IMR-90 (cell line): ENCODE measurements at regions not wholly inside any gene's neighbourhood (a gene's known extent, or its start where the extent isn't known, plus 50 kb on each side); places are given as distances from the start of the nearest gene placed in this dataset.

ENCODE experiments used
- ATAC-seq: fragments of 200-7000 bp; cut with Tn5 transposase; 2 replicates; pipeline ENCODE4 v1.9.1; 2020; ENCODE audit warnings: low read depth, mild to moderate bottlenecking, moderate library complexity
- BruUV-seq: library from RNA; stranded (reverse); fragments of 400-500 nt; replicated peaks from 2 replicates; lab custom pipeline; 2021; lab: Mats Ljungman, UMichigan
- CTCF ChIA-PET: fragments of 300-600 bp; formaldehyde crosslinking; extraction: SDS; loops from one replicate; lab custom pipeline; 2021; ENCODE audit warnings: antibody characterized with exemption; lab: Yijun Ruan, JAX
- POLR2A ChIA-PET: fragments of 300-600 bp; sonication (Branson Sonifier 250); formaldehyde crosslinking; loops from one replicate; lab custom pipeline; 2022; ENCODE audit warnings: antibody characterized with exemption; ENCODE audit not compliant: unreplicated experiment; lab: Charles Lee
- DNase-seq: peaks from one replicate; pipeline ENCODE4 v3.0.0; 2013
- H2AFZ ChIP-seq: replicated peaks from 2 replicates; pipeline ENCODE3; 2013; ENCODE audit warnings: low read length, mild to moderate bottlenecking; ENCODE audit not compliant: poor library complexity
- H2AK5ac ChIP-seq: 2 replicates; pipeline ENCODE4 v1.6.1; 2013; ENCODE audit warnings: low read depth, low read length, inconsistent platforms
- H2AK9ac ChIP-seq: replicated peaks from 2 replicates; pipeline ENCODE3; 2013; ENCODE audit warnings: mild to moderate bottlenecking, low read depth, low read length, moderate library complexity; ENCODE audit not compliant: poor library complexity
- H2BK120ac ChIP-seq: 2 replicates; pipeline ENCODE4 v1.6.1; 2013; ENCODE audit warnings: low read depth, low read length, inconsistent platforms
- H2BK15ac ChIP-seq: 3 replicates; pipeline ENCODE4 v1.6.1; 2013; ENCODE audit warnings: low read depth, low read length, inconsistent platforms
- H2BK20ac ChIP-seq: 2 replicates; pipeline ENCODE4 v1.6.1; 2013; ENCODE audit warnings: low read depth, mild to moderate bottlenecking, inconsistent platforms, low read length, moderate library complexity
- H2BK5ac ChIP-seq: 2 replicates; pipeline ENCODE4 v1.6.1; 2013; ENCODE audit warnings: mild to moderate bottlenecking, low read depth, low read length, inconsistent platforms; ENCODE audit not compliant: poor library complexity, severe bottlenecking
- H3K14ac ChIP-seq: replicated peaks from 2 replicates; pipeline ENCODE4 v1.6.1; 2013; ENCODE audit warnings: low read depth, low read length, inconsistent platforms
- H3K18ac ChIP-seq: 2 replicates; pipeline ENCODE4 v1.6.1; 2013; ENCODE audit warnings: low read depth, low read length, control low read depth
- H3K23ac ChIP-seq: 2 replicates; pipeline ENCODE4 v1.6.1; 2013; ENCODE audit warnings: low read depth, low read length, inconsistent platforms
- H3K27ac ChIP-seq: 2 replicates; pipeline ENCODE4 v1.5.1; 2013; ENCODE audit warnings: mild to moderate bottlenecking, control low read depth, low read length; ENCODE audit not compliant: insufficient read depth
- H3K27me3 ChIP-seq: 2 replicates; pipeline ENCODE4 v1.6.1; 2013; ENCODE audit warnings: low read length; ENCODE audit not compliant: control insufficient read depth, insufficient read depth
- H3K36me3 ChIP-seq: 2 replicates; pipeline ENCODE4 v1.6.1; 2013; ENCODE audit warnings: low read length, mixed read lengths; ENCODE audit not compliant: control insufficient read depth, insufficient read depth
- H3K4ac ChIP-seq: 2 replicates; pipeline ENCODE4 v1.6.1; 2013; ENCODE audit warnings: low read depth, low read length, inconsistent platforms
- H3K4me1 ChIP-seq: 2 replicates; pipeline ENCODE4 v1.6.1; 2013; ENCODE audit warnings: low read length, mixed read lengths; ENCODE audit not compliant: control insufficient read depth, insufficient read depth
- H3K4me2 ChIP-seq: 2 replicates; pipeline ENCODE4 v1.6.1; 2013; ENCODE audit warnings: low read depth, mild to moderate bottlenecking, control low read depth, low read length, moderate library complexity
- H3K4me3 ChIP-seq: 2 replicates; pipeline ENCODE4 v1.5.1; 2013; ENCODE audit warnings: low read depth, mild to moderate bottlenecking, control low read depth, low read length, moderate library complexity; ENCODE audit not compliant: insufficient read depth
- H3K56ac ChIP-seq: 2 replicates; pipeline ENCODE4 v1.6.1; 2013; ENCODE audit warnings: low read length, inconsistent platforms; ENCODE audit not compliant: insufficient read depth; ENCODE audit errors: extremely low read depth
- H3K79me1 ChIP-seq, 2 experiments: 2 replicates each; pipeline ENCODE4 v1.6.1; 2013; ENCODE audit warnings: low read length in 2 of 2, inconsistent platforms in 1 of 2, low read depth in 1 of 2
- H3K9ac ChIP-seq: 2 replicates; pipeline ENCODE4 v1.6.1; 2013; ENCODE audit warnings: low read depth, low read length, control low read depth
- H3K9me1 ChIP-seq: 2 replicates; pipeline ENCODE4 v1.6.1; 2013; ENCODE audit warnings: low read length, inconsistent platforms; ENCODE audit not compliant: insufficient read depth
- H3K9me3 ChIP-seq: 2 replicates; pipeline ENCODE4 v1.6.1; 2013; ENCODE audit warnings: low read length; ENCODE audit not compliant: control insufficient read depth, insufficient read depth
- H4K20me1 ChIP-seq: 2 replicates; pipeline ENCODE4 v1.6.1; 2013; ENCODE audit warnings: low read length, inconsistent platforms; ENCODE audit not compliant: insufficient read depth
- H4K5ac ChIP-seq: 2 replicates; pipeline ENCODE4 v1.6.1; 2013; ENCODE audit warnings: mild to moderate bottlenecking, low read depth, low read length, control low read depth
- H4K8ac ChIP-seq, 2 experiments: 2 replicates each; pipeline ENCODE4 v1.6.1; 2013; ENCODE audit warnings: low read depth in 2 of 2, low read length in 2 of 2, control low read depth in 1 of 2, inconsistent platforms in 1 of 2
- H4K91ac ChIP-seq: 2 replicates; pipeline ENCODE4 v1.6.1; 2013; ENCODE audit warnings: low read depth, low read length, inconsistent platforms; ENCODE audit not compliant: insufficient read depth
- BHLHE40 ChIP-seq: fragments of 150-350 bp; IDR thresholded peaks from 2 replicates; pipeline ENCODE4 v1.6.1; 2016; ENCODE audit warnings: mild to moderate bottlenecking, low read depth, low read length
- CEBPB ChIP-seq: IDR thresholded peaks from 2 replicates; pipeline ENCODE4 v1.6.1; 2012; ENCODE audit warnings: low read depth, low read length, improper control_type of control experiment
- CHD1 ChIP-seq: IDR thresholded peaks from 2 replicates; pipeline ENCODE4 v1.6.1; 2012; ENCODE audit warnings: low read depth, low read length, improper control_type of control experiment
- FOS ChIP-seq: fragments of 150-350 bp; IDR thresholded peaks from 2 replicates; pipeline ENCODE4 v1.6.1; 2016; ENCODE audit warnings: low read depth, low read length
- MXI1 ChIP-seq: IDR thresholded peaks from 2 replicates; pipeline ENCODE4 v1.6.1; 2012; ENCODE audit warnings: low read depth, mild to moderate bottlenecking, low read length, moderate library complexity, borderline replicate concordance
- NFE2L2 ChIP-seq: fragments of 150-350 bp; IDR thresholded peaks from 2 replicates; pipeline ENCODE4 v1.6.1; 2016; ENCODE audit warnings: low read depth, mild to moderate bottlenecking, low read length
- POLR2A ChIP-seq: IDR thresholded peaks from 2 replicates; pipeline ENCODE4 v1.6.1; 2012; ENCODE audit warnings: mild to moderate bottlenecking, low read depth, low read length
- RCOR1 ChIP-seq: IDR thresholded peaks from 2 replicates; pipeline ENCODE4 v1.6.1; 2012; ENCODE audit warnings: mild to moderate bottlenecking, low read length, improper control_type of control experiment; ENCODE audit not compliant: insufficient replicate concordance
- RFX5 ChIP-seq: IDR thresholded peaks from 2 replicates; pipeline ENCODE4 v1.8.0; 2012; ENCODE audit warnings: low read depth, mild to moderate bottlenecking, low read length, moderate library complexity
- SMC3 ChIP-seq: fragments of 150-350 bp; IDR thresholded peaks from 2 replicates; pipeline ENCODE4 v1.6.1; 2016; ENCODE audit warnings: low read depth, mild to moderate bottlenecking, antibody characterized with exemption, low read length, moderate library complexity
- WGBS, 2 experiments: methylation state at CpG; one replicate each; pipeline versions ENCODE4 v1.1.5 to v1.1.7; 2013; ENCODE audit warnings: missing lambda C conversion rate in 2 of 2; ENCODE audit not compliant: insufficient read length in 1 of 2; ENCODE audit errors: extremely low coverage in 2 of 2; 5-methylcytosine and 5-hydroxymethylcytosine counted together
- dilution Hi-C: fragments of 300-500 bp; cut with HindIII; formaldehyde crosslinking; loops from one replicate; pipeline ENCODE4 v1.14.3; 2018; ENCODE audit warnings: low sequenced_read_pairs; ENCODE audit not compliant: unreplicated experiment
- in situ Hi-C: fragments of 300-500 bp; cut with MboI; formaldehyde crosslinking; loops from 3 replicates; pipeline ENCODE4 v1.14.3; 2019; ENCODE audit warnings: low sequenced_read_pairs, inconsistent platforms, mixed read lengths
- intact Hi-C: fragments of 100-400 bp; cut with micrococcal nuclease; formaldehyde crosslinking; loops from 2 replicates; pipeline ENCODE4 v1.10.0; 2022
- TF ChIP-seq, protein P1 (sequence below): fragments of 150-350 bp; IDR thresholded peaks from 2 replicates; pipeline ENCODE4 v1.6.1; 2017; ENCODE audit warnings: mild to moderate bottlenecking, antibody characterized with exemption, low read length, low read depth
- TF ChIP-seq, protein P2 (sequence below): conservative IDR thresholded peaks from 2 replicates; pipeline ENCODE4 v1.5.1; 2012; ENCODE audit warnings: mild to moderate bottlenecking, low read depth, low read length, improper control_type of control experiment

DNA sequence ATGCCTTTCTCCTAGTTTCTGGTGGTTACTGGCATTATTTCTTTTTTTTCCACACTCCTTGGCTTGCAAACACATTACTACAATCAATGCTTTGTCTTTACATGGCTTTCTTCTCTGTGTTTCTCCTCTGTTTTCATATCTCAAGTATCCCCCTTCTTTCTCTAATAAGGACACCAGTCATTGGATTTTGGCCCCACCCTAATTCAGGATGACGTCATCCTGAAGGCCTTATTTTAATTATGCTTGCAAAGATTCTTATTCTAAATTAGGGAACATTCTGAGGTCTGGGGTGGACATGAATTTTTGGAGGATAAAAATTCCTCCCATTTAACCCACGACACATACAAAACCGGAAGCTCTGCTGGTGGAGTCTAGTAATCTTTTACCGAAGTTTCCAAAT is 1556.6 kb downstream of the DPP10 start:
- no peak overlapping the region for H3K27ac ChIP-seq
- in situ Hi-C loops = no loop called here

More for the DNA sequence above, 1556.6 kb downstream of the DPP10 start:
- Histone ChIP-seq H3K9me1 (no peaks in the 10 kb centered on the region), H4K8ac (no peak overlapping the region), H2BK20ac (no peak overlapping the region), H4K5ac (no peak overlapping the region), H2BK120ac (no peak overlapping the region), H3K4me3 (no peak overlapping the region), H3K18ac (no peak overlapping the region), H3K9me3 (peaks cover 5% of the 10 kb centered on the region; the same call in 1 of the 2 replicates), H2BK15ac (no peak overlapping the region), H3K4me2 (no peak overlapping the region), H3K27me3 (no peaks in the 10 kb centered on the region), H2BK5ac (no peak overlapping the region), H3K79me1 (no peaks in the 10 kb centered on the region), H3K56ac (no peak overlapping the region), H3K23ac (no peak overlapping the region), H4K20me1 (no peaks in the 10 kb centered on the region), H2AK9ac (no peak overlapping the region), H3K36me3 (no peaks in the 10 kb centered on the region), H2AFZ (no peak overlapping the region), H2AK5ac (no peak overlapping the region), H3K4me1 (no peaks in the 10 kb centered on the region), H3K9ac (no peak overlapping the region), H4K91ac (no peak overlapping the region), H3K14ac (no peak overlapping the region), H3K4ac (no peak overlapping the region)
- no TSS peak for BruUV-seq
- no CpG with 5 or more reads among the region's 4 CpGs for WGBS, 2 experiments
- ChIA-PET POLR2A (no interaction called here), CTCF (no interaction called here)
- no peak for TF ChIP-seq FOS
- no peak for TF ChIP-seq RFX5
- TF ChIP-seq SMC3 = no peak
- TF ChIP-seq, protein P1, sequence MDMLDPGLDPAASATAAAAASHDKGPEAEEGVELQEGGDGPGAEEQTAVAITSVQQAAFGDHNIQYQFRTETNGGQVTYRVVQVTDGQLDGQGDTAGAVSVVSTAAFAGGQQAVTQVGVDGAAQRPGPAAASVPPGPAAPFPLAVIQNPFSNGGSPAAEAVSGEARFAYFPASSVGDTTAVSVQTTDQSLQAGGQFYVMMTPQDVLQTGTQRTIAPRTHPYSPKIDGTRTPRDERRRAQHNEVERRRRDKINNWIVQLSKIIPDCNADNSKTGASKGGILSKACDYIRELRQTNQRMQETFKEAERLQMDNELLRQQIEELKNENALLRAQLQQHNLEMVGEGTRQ = no peak
- TF ChIP-seq MXI1 = no peak
- TF ChIP-seq CHD1 = no peak
- TF ChIP-seq, protein P2, sequence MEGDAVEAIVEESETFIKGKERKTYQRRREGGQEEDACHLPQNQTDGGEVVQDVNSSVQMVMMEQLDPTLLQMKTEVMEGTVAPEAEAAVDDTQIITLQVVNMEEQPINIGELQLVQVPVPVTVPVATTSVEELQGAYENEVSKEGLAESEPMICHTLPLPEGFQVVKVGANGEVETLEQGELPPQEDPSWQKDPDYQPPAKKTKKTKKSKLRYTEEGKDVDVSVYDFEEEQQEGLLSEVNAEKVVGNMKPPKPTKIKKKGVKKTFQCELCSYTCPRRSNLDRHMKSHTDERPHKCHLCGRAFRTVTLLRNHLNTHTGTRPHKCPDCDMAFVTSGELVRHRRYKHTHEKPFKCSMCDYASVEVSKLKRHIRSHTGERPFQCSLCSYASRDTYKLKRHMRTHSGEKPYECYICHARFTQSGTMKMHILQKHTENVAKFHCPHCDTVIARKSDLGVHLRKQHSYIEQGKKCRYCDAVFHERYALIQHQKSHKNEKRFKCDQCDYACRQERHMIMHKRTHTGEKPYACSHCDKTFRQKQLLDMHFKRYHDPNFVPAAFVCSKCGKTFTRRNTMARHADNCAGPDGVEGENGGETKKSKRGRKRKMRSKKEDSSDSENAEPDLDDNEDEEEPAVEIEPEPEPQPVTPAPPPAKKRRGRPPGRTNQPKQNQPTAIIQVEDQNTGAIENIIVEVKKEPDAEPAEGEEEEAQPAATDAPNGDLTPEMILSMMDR = no peak
- TF ChIP-seq CEBPB = no peak
- no peak for TF ChIP-seq RCOR1
- no peak for TF ChIP-seq POLR2A
- TF ChIP-seq NFE2L2 = no peak
- TF ChIP-seq BHLHE40 = no peak
- dilution Hi-C loops (no loop called here), intact Hi-C loops (no loop called here)
- no peak for ATAC-seq
- DNase-seq = no peak
